ENCODE measurements at regions not wholly inside any gene's neighbourhood (a gene's known extent, or its start where the extent isn't known, plus 50 kb on each side); places are given as distances from the start of the nearest gene placed in this dataset.

DNA sequence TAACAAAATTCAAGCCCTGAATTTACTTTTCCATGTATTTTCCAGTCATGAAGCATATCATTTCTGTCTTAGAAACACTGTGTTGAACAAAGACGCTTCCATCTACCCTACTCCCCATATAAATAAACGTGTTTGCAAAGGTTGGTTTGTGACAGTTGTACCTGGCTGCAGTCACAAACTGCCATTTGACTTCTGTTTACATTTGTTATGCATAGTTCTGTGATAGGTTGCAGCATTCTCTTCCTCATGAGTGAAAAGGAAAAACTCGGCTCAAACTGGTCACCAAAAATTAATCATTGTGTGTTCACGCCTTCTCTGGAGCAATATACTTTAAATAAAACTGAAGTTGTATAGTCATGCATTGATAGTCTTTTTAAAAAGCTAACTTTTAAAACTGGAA is 69.3 kb upstream of the MOCS2 start:
- TF ChIP-seq POLR2AphosphoS5 (IDR thresholded peaks at IDR 0.05) (no peak), POLR2A (IDR thresholded peaks at IDR 0.05) (no peak), EP300 (IDR thresholded peaks at IDR 0.05) (no peak)
- TF ChIP-seq, protein P1, sequence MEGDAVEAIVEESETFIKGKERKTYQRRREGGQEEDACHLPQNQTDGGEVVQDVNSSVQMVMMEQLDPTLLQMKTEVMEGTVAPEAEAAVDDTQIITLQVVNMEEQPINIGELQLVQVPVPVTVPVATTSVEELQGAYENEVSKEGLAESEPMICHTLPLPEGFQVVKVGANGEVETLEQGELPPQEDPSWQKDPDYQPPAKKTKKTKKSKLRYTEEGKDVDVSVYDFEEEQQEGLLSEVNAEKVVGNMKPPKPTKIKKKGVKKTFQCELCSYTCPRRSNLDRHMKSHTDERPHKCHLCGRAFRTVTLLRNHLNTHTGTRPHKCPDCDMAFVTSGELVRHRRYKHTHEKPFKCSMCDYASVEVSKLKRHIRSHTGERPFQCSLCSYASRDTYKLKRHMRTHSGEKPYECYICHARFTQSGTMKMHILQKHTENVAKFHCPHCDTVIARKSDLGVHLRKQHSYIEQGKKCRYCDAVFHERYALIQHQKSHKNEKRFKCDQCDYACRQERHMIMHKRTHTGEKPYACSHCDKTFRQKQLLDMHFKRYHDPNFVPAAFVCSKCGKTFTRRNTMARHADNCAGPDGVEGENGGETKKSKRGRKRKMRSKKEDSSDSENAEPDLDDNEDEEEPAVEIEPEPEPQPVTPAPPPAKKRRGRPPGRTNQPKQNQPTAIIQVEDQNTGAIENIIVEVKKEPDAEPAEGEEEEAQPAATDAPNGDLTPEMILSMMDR (IDR thresholded peaks at IDR 0.05) = no peak
- 80% methylated on average over 4 of the region's 4 CpGs for WGBS
- Histone ChIP-seq H3K4me1 (peaks cover under 1% of the 10 kb centered on the region), H3K27me3 (no peaks in the 10 kb centered on the region), H3K4me3 (no peak overlapping the region), H3K27ac (no peak overlapping the region), H3K9me3 (no peaks in the 10 kb centered on the region), H3K36me3 (no peaks in the 10 kb centered on the region)
- DNase-seq (ENCODE audit: low spot score in 2 of 2) = no peak

- H3K9me3 ChIP-seq = no peaks in the 10 kb centered on the region
- 83% methylated on average over 4 of the region's 4 CpGs for WGBS
- H3K27me3 ChIP-seq = no peaks in the 10 kb centered on the region
- no peaks in the 10 kb centered on the region for H3K36me3 ChIP-seq
- no peaks in the 10 kb centered on the region for H3K4me1 ChIP-seq
- H3K4me3 ChIP-seq = no peak overlapping the region
- no peak for DNase-seq (ENCODE audit: low spot score in 2 of 2)
- TF ChIP-seq, protein P1 (IDR thresholded peaks at IDR 0.05) = no peak
- TF ChIP-seq EP300 (IDR thresholded peaks at IDR 0.05) = no peak
- no peak for TF ChIP-seq POLR2A (IDR thresholded peaks at IDR 0.05)
- TF ChIP-seq POLR2AphosphoS5 (IDR thresholded peaks at IDR 0.05) = no peak
- no peak overlapping the region for H3K27ac ChIP-seq
Measured at GRCh38 chr5:53179691-53180090, 70.1 kb upstream of the MOCS2 start.

DNA sequence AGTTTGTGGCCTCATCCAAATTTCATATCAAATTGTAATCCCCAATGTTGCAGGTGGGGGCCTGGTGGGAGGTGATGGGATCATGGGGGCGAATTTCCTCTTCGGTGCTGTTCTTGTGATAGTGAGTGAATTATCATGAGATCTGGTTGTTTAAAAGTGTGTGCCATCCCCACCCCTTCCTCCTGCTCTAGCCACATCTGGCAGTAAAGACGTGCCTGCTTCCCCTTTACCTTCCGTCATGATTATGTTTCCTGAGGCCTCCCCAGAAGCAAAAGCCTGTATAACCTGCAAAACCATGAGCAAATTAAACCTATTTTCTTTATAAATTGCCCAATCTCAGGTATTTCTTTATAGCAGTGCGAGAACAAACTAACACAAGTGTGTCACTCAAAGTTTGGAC is 71.0 kb upstream of the MOCS2 start:
- Histone ChIP-seq H3K27ac (no peak overlapping the region), H3K4me3 (no peak overlapping the region), H3K4me1 (no peaks in the 10 kb centered on the region), H3K36me3 (no peaks in the 10 kb centered on the region), H3K9me3 (no peaks in the 10 kb centered on the region), H3K27me3 (no peaks in the 10 kb centered on the region)
- DNase-seq (ENCODE audit: low spot score in 2 of 2) = no peak
- WGBS = 78% methylated on average over 5 of the region's 5 CpGs
- no peak for TF ChIP-seq POLR2A (IDR thresholded peaks at IDR 0.05)
- TF ChIP-seq, protein P1 (IDR thresholded peaks at IDR 0.05) = no peak
- no peak for TF ChIP-seq POLR2AphosphoS5 (IDR thresholded peaks at IDR 0.05)
- TF ChIP-seq EP300 (IDR thresholded peaks at IDR 0.05) = no peak

- H3K36me3 ChIP-seq = no peaks in the 10 kb centered on the region
Measured at GRCh38 chr5:53180991-53181390, 71.4 kb upstream of the MOCS2 start.

GRCh38 chr5:53183880-53184279 is 74.3 kb upstream of the MOCS2 start:
- no peaks in the 10 kb centered on the region for H3K9me3 ChIP-seq
- 85% methylated on average over 2 of the region's 2 CpGs for WGBS
- no peaks in the 10 kb centered on the region for H3K36me3 ChIP-seq
- DNase-seq (ENCODE audit: low spot score in 2 of 2) = no peak
- H3K27ac ChIP-seq = no peak overlapping the region
- TF ChIP-seq, protein P1 (IDR thresholded peaks at IDR 0.05) = no peak
- TF ChIP-seq POLR2A (IDR thresholded peaks at IDR 0.05) (no peak), EP300 (IDR thresholded peaks at IDR 0.05) (no peak), POLR2AphosphoS5 (IDR thresholded peaks at IDR 0.05) (no peak)
- no peaks in the 10 kb centered on the region for H3K27me3 ChIP-seq
- H3K4me3 ChIP-seq = no peak overlapping the region
- no peaks in the 10 kb centered on the region for H3K4me1 ChIP-seq

More at GRCh38 chr5:53180991-53181390, 71.4 kb upstream of the MOCS2 start:
- no peaks in the 10 kb centered on the region for H3K27me3 ChIP-seq
- WGBS = 83% methylated on average over 1 of the region's 1 CpG
- no peak overlapping the region for H3K27ac ChIP-seq
- TF ChIP-seq EP300 (IDR thresholded peaks at IDR 0.05) = no peak
- TF ChIP-seq POLR2A (IDR thresholded peaks at IDR 0.05) = no peak
- TF ChIP-seq, protein P1 (IDR thresholded peaks at IDR 0.05) = no peak
- no peak for TF ChIP-seq POLR2AphosphoS5 (IDR thresholded peaks at IDR 0.05)
- no peaks in the 10 kb centered on the region for H3K9me3 ChIP-seq
- DNase-seq (ENCODE audit: low spot score in 2 of 2) = no peak
- no peaks in the 10 kb centered on the region for H3K4me1 ChIP-seq
- no peak overlapping the region for H3K4me3 ChIP-seq
